ENCODE measurements at regions not wholly inside any gene's neighbourhood (a gene's known extent, or its start where the extent isn't known, plus 50 kb on each side); places are given as distances from the start of the nearest gene placed in this dataset.
"Not testable (repeated sequence)": the region's sequence is repeated elsewhere in the genome, so short reads cannot be mapped to it uniquely, and the experiment has no call there.

GRCh38 chr9:41839786-41840185 is 289.4 kb downstream of the CNTNAP3B start:
- DNase-seq (ENCODE audit: low read depth, low spot score); H3K27me3 ChIP-seq (ENCODE audit: control insufficient read depth, insufficient read depth, low read length); CTCF ChIA-PET; H3K27ac ChIP-seq (ENCODE audit: low read depth, low read length); POLR2A ChIA-PET; H3K4me3 ChIP-seq (ENCODE audit: low read depth, low read length); H3K9me3 ChIP-seq (ENCODE audit: control insufficient read depth, insufficient read depth, low read length): not testable (repeated sequence)

DNA sequence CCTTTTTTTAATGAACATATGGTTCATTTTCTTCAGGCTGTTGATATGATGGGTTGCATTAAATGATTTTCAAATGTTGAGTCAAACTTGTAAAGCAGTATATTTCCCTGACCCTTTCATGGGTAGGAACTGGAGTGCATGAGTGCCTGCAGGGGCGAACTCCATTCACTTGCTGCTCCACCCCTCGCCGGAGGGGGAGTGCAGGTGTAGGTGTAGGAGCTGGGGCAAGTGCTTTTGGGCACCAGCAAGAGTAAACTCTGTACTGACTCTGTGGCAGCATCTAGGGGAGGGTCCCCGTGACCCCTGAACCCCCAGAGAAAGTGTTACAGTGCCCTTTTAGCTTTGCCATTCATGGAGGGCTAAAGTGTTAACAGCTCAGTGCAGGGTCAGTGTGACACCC is 290.3 kb downstream of the CNTNAP3B start:
- H3K9me3 ChIP-seq (ENCODE audit: control insufficient read depth, insufficient read depth, low read length); CTCF ChIA-PET; H3K27me3 ChIP-seq (ENCODE audit: control insufficient read depth, insufficient read depth, low read length); H3K4me3 ChIP-seq (ENCODE audit: low read depth, low read length); H3K27ac ChIP-seq (ENCODE audit: low read depth, low read length); DNase-seq (ENCODE audit: low read depth, low spot score); POLR2A ChIA-PET: not testable (repeated sequence)

DNA sequence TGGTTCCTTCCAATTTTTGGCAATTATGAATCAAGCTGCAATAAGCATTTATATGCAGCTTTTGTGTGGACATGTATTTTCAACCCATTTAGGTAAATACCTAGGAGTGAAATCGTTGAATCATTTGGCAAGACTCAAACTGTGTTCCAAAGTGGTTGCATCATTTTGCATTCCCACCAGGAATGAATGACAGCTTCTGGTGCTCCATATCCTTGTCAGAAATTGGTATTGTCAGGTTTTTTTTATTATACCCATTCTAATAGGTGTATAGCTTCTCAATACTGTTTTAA is 290.7 kb downstream of the CNTNAP3B start:
- H3K27ac ChIP-seq (ENCODE audit: low read depth, low read length); H3K4me3 ChIP-seq (ENCODE audit: low read depth, low read length); H3K9me3 ChIP-seq (ENCODE audit: control insufficient read depth, insufficient read depth, low read length); DNase-seq (ENCODE audit: low read depth, low spot score); CTCF ChIA-PET; POLR2A ChIA-PET; H3K27me3 ChIP-seq (ENCODE audit: control insufficient read depth, insufficient read depth, low read length): not testable (repeated sequence)

DNA sequence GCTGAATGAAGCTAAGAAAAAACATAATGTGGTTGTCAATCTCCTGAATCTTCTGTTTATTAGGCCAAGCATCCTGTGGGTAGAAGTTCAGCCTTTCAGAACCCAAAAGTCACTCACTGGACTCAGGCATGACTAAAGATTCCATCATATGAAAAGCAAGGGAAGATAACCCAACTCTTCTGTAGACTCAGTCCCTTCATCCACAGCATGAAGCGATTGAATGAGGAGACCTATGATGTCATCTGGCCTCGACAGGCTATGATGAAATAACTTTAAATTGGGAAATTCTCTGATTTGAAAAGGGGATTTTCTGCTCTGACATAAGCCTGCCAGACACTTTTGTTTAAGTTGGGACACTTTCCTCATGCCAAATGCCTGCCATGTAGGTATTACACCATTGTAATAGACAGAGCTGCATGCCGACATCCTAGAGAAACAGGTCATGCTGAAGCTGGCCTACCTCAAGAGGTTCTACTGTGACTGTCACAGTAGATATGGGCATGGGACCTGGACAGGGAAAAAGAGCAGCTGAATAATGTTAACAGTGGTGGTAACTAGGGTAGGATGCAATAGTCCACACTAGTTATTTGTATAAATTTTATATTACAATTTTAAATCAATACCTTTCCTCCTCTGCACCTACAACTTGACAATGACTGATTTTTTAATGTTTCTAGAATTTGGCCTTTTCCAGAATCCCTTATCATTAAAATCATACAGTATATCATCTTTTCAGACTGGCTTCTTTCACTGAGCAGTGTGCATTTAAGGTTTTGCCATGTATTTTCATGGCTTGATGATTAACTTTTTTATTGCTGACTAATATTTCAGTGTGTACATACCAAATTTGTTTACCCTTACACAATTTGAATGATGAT is 291.3 kb downstream of the CNTNAP3B start:
- H3K27me3 ChIP-seq (ENCODE audit: control insufficient read depth, insufficient read depth, low read length); CTCF ChIA-PET; DNase-seq (ENCODE audit: low read depth, low spot score); POLR2A ChIA-PET; H3K27ac ChIP-seq (ENCODE audit: low read depth, low read length); H3K4me3 ChIP-seq (ENCODE audit: low read depth, low read length); H3K9me3 ChIP-seq (ENCODE audit: control insufficient read depth, insufficient read depth, low read length): not testable (repeated sequence)

DNA sequence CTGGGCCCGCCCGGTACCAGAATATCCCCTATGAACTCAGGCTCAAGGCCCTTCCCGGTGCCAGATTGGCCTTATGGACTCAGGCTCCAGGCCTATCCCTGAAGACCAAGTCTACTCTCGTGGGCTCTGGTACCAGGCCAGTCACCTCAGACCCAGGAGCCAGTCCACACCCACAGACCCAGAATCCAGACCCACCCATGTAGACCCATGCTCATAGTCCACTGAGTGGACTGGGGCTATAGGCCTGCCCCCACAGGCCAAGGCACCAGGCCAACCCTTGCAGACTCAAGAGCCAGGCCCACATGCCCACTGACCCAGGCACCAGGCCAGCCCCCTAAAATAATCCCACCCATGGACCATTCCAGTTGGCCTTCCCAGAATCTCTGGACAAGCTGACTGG is 296.1 kb downstream of the CNTNAP3B start:
- H3K27me3 ChIP-seq (ENCODE audit: control insufficient read depth, insufficient read depth, low read length); CTCF ChIA-PET; H3K27ac ChIP-seq (ENCODE audit: low read depth, low read length); H3K4me3 ChIP-seq (ENCODE audit: low read depth, low read length); POLR2A ChIA-PET; DNase-seq (ENCODE audit: low read depth, low spot score); H3K9me3 ChIP-seq (ENCODE audit: control insufficient read depth, insufficient read depth, low read length): not testable (repeated sequence)

DNA sequence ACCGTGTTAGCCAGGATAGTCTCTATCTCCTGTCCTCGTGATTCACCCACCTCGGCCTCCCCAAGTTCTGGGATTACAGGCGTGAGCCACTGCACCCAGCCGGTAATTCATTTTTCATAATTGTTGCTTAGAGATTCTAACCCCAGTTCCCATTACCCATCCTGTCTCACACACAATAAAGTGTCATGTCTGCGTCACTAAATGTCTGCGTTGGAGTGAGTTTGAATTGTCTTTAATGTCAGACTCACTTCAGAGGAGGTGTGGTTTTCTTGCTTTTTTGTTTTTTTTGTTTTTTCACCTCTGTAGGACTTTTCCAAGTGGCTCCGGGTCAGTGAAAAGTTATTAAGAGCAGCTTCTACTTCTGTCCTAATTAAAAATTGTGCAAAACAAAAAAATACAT is 304.5 kb downstream of the CNTNAP3B start:
- CTCF ChIA-PET; POLR2A ChIA-PET; DNase-seq (ENCODE audit: low read depth, low spot score); H3K4me3 ChIP-seq (ENCODE audit: low read depth, low read length); H3K27ac ChIP-seq (ENCODE audit: low read depth, low read length); H3K9me3 ChIP-seq (ENCODE audit: control insufficient read depth, insufficient read depth, low read length); H3K27me3 ChIP-seq (ENCODE audit: control insufficient read depth, insufficient read depth, low read length): not testable (repeated sequence)

GRCh38 chr9:41802706-41803105 is 326.5 kb downstream of the CNTNAP3B start:
- H3K27ac ChIP-seq (ENCODE audit: low read depth, low read length); H3K4me3 ChIP-seq (ENCODE audit: low read depth, low read length); POLR2A ChIA-PET; DNase-seq (ENCODE audit: low read depth, low spot score); H3K27me3 ChIP-seq (ENCODE audit: control insufficient read depth, insufficient read depth, low read length); H3K9me3 ChIP-seq (ENCODE audit: control insufficient read depth, insufficient read depth, low read length); CTCF ChIA-PET: not testable (repeated sequence)

DNA sequence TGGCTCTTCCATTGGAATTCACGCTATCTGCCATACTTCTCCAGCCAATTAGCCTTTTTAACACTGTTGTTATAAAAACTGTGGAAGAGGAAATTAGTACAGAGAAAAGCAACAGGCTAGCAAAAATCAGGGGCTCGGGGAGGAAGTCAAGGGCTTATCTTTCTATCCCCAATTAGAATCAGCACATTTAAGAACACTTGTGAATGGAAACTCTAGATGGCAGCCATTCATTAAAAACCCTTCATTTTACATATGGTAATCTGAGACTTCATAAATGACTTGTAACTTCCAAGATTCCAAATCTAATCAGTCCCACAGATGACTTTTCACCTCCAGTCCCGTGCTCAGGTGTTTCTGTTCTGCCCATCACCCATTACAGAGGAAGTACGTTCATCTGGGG is 330.5 kb downstream of the CNTNAP3B start:
- CTCF ChIA-PET, POLR2A ChIA-PET: not testable (repeated sequence)

DNA sequence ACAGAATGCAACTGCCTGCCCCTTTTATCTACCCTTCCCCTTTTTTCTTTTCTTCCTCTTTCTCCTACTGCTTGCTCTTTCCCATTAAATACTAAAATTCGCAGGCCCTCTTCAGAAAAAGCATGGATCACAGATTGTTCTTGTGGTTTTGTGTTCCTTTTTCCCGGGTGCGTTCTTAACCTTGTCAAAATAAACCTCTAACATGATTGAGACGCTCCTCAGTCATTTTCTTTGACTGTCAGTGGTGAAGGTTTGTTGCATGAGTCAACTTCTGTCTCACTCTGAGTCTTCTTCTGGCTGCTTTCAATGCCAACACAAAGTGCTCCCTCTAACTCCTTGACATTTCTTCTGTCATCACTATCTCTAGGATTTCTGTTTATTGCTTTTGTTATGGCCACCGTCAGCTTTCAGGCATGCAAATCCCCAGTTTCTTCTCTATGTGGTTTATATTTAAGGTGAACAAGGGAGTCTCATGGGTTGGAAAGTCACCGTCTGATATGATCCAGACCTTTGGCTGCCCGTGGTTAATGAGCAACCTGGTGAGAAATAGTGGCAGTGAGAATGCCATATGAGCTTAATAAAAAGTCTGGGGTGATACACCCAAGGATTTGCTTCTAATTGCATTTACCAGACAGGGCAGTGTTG is 338.4 kb downstream of the CNTNAP3B start:
- H3K27ac ChIP-seq (ENCODE audit: low read depth, low read length); H3K27me3 ChIP-seq (ENCODE audit: control insufficient read depth, insufficient read depth, low read length); DNase-seq (ENCODE audit: low read depth, low spot score); H3K4me3 ChIP-seq (ENCODE audit: low read depth, low read length); CTCF ChIA-PET; POLR2A ChIA-PET; H3K9me3 ChIP-seq (ENCODE audit: control insufficient read depth, insufficient read depth, low read length): not testable (repeated sequence)

More for the DNA sequence above, 330.5 kb downstream of the CNTNAP3B start:
- H3K27me3 ChIP-seq (ENCODE audit: control insufficient read depth, insufficient read depth, low read length); DNase-seq (ENCODE audit: low read depth, low spot score); H3K9me3 ChIP-seq (ENCODE audit: control insufficient read depth, insufficient read depth, low read length); H3K27ac ChIP-seq (ENCODE audit: low read depth, low read length); H3K4me3 ChIP-seq (ENCODE audit: low read depth, low read length): not testable (repeated sequence)

DNA sequence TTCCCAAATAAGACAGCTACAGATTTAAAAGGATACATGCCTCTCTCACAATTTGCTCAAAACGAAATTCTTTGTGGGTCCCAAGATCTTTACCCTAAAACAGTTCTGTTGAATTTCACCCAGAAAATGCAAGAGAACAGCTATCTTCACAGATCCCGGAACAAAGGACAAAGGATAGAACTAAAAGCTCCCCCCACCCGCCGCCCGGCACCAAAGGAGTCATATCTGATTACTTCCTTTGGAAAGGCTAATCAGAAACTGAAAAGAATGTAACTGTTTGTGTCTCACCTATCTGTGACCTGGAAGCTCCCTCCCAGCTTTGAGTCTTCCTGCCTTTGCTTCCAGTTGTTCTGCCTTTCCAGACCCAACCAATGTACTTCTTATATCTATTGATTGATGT is 339.2 kb downstream of the CNTNAP3B start:
- H3K27me3 ChIP-seq (ENCODE audit: control insufficient read depth, insufficient read depth, low read length); POLR2A ChIA-PET; CTCF ChIA-PET; H3K27ac ChIP-seq (ENCODE audit: low read depth, low read length); H3K9me3 ChIP-seq (ENCODE audit: control insufficient read depth, insufficient read depth, low read length); H3K4me3 ChIP-seq (ENCODE audit: low read depth, low read length); DNase-seq (ENCODE audit: low read depth, low spot score): not testable (repeated sequence)

GRCh38 chr9:41789387-41789786 is 339.8 kb downstream of the CNTNAP3B start:
- POLR2A ChIA-PET; H3K27me3 ChIP-seq (ENCODE audit: control insufficient read depth, insufficient read depth, low read length); H3K9me3 ChIP-seq (ENCODE audit: control insufficient read depth, insufficient read depth, low read length); H3K4me3 ChIP-seq (ENCODE audit: low read depth, low read length); H3K27ac ChIP-seq (ENCODE audit: low read depth, low read length); DNase-seq (ENCODE audit: low read depth, low spot score); CTCF ChIA-PET: not testable (repeated sequence)

- H3K27me3 ChIP-seq (ENCODE audit: control insufficient read depth, insufficient read depth, low read length); H3K27ac ChIP-seq (ENCODE audit: low read depth, low read length); POLR2A ChIA-PET; CTCF ChIA-PET; H3K9me3 ChIP-seq (ENCODE audit: control insufficient read depth, insufficient read depth, low read length); DNase-seq (ENCODE audit: low read depth, low spot score); H3K4me3 ChIP-seq (ENCODE audit: low read depth, low read length): not testable (repeated sequence)
Measured at GRCh38 chr9:41787951-41788350, 341.3 kb downstream of the CNTNAP3B start.
